HL-60 (cell line): ENCODE measurements at regions not wholly inside any gene's neighbourhood (a gene's known extent, or its start where the extent isn't known, plus 50 kb on each side); places are given as distances from the start of the nearest gene placed in this dataset.

Experiments
- POLR2AphosphoS5 ChIP-seq: IDR thresholded peaks from 2 replicates; pipeline ENCODE4 v1.6.1; 2012; ENCODE audit warnings: low read depth
- REST ChIP-seq: IDR thresholded peaks from 2 replicates; pipeline ENCODE4 v1.6.1; 2012; ENCODE audit warnings: low read depth; ENCODE audit not compliant: insufficient replicate concordance

- TF ChIP-seq REST (no peak), POLR2AphosphoS5 (no peak)
Observed at GRCh38 chr10:78535716-78536218, 502.1 kb downstream of the RPS24 start.
